HG02623 (cell line): ENCODE measurements at regions not wholly inside any gene's neighbourhood (a gene's known extent, or its start where the extent isn't known, plus 50 kb on each side); places are given as distances from the start of the nearest gene placed in this dataset.

ENCODE experiments used
- ATAC-seq: cut with Tn5 transposase; IDR thresholded peaks from one replicate; pipeline ENCODE4 v1.9.1; 2021; ENCODE audit warnings: moderate library complexity; ENCODE audit not compliant: unreplicated experiment

GRCh38 chr9:117858561-117858960 is 154.4 kb downstream of the TLR4 start:
- no peak for ATAC-seq

- no peak for ATAC-seq
Measured at GRCh38 chr9:117860849-117861248, 156.6 kb downstream of the TLR4 start.

- no peak for ATAC-seq
Measured at GRCh38 chr9:117864385-117865057, 160.3 kb downstream of the TLR4 start.

- ATAC-seq: no peak
Measured at GRCh38 chr9:117868594-117868993, 164.4 kb downstream of the TLR4 start.

- no peak for ATAC-seq
Measured at GRCh38 chr9:117869287-117869686, 165.1 kb downstream of the TLR4 start.

GRCh38 chr9:117869712-117870111 is 165.5 kb downstream of the TLR4 start:
- ATAC-seq: no peak

- no peak for ATAC-seq
Measured at GRCh38 chr9:117873664-117874063, 169.5 kb downstream of the TLR4 start.

- no peak for ATAC-seq
Measured at GRCh38 chr9:117875886-117876285, 171.7 kb downstream of the TLR4 start.

GRCh38 chr9:117882171-117882570 is 178.0 kb downstream of the TLR4 start:
- no peak for ATAC-seq

- no peak for ATAC-seq
Measured at GRCh38 chr9:117886616-117887015, 182.4 kb downstream of the TLR4 start.

- no peak for ATAC-seq
Measured at GRCh38 chr9:117887383-117887782, 183.2 kb downstream of the TLR4 start.

GRCh38 chr9:117887941-117888340 is 183.7 kb downstream of the TLR4 start:
- no peak for ATAC-seq

- no peak for ATAC-seq
Measured at GRCh38 chr9:117903453-117903852, 199.2 kb downstream of the TLR4 start.

- ATAC-seq: no peak
Measured at GRCh38 chr9:117906763-117907162, 202.6 kb downstream of the TLR4 start.

- ATAC-seq: no peak
Measured at GRCh38 chr9:117907420-117907819, 203.2 kb downstream of the TLR4 start.

- no peak for ATAC-seq
Measured at GRCh38 chr9:117916291-117916690, 212.1 kb downstream of the TLR4 start.

GRCh38 chr9:117917873-117918272 is 213.7 kb downstream of the TLR4 start:
- ATAC-seq: no peak

GRCh38 chr9:117919538-117919937 is 215.3 kb downstream of the TLR4 start:
- no peak for ATAC-seq

GRCh38 chr9:117926031-117926658 is 221.9 kb downstream of the TLR4 start:
- no peak for ATAC-seq

GRCh38 chr9:117927354-117927753 is 223.2 kb downstream of the TLR4 start:
- no peak for ATAC-seq

GRCh38 chr9:117929868-117930267 is 225.7 kb downstream of the TLR4 start:
- ATAC-seq: no peak

- ATAC-seq: no peak
Measured at GRCh38 chr9:117932585-117932984, 228.4 kb downstream of the TLR4 start.
